Stimulated activated CD8-positive, alpha-beta memory T cell treated with anti-CD3 and anti-CD28 coated beads, Interleukin-15, amount 100 ng/mL, for 1 hour (primary cell): ENCODE measurements at regions not wholly inside any gene's neighbourhood (a gene's known extent, or its start where the extent isn't known, plus 50 kb on each side); places are given as distances from the start of the nearest gene placed in this dataset.
"Not testable (repeated sequence)": the region's sequence is repeated elsewhere in the genome, so short reads cannot be mapped to it uniquely, and the experiment has no call there.

Experiments used
- DNase-seq: peaks from one replicate; pipeline ENCODE4 v3.0.0-alpha.2; 2020; ENCODE audit warnings: low read depth

GRCh38 chr11:87767615-87768014 is 407.6 kb downstream of the RAB38 start:
- DNase-seq, result no peak

- DNase-seq, result not testable (repeated sequence)
Measured at GRCh38 chr11:87764075-87764474, 411.2 kb downstream of the RAB38 start.

- no peak for DNase-seq
Measured at GRCh38 chr11:87754685-87755084, 420.6 kb downstream of the RAB38 start.

GRCh38 chr11:87753143-87753542 is 422.1 kb downstream of the RAB38 start:
- no peak for DNase-seq

DNA sequence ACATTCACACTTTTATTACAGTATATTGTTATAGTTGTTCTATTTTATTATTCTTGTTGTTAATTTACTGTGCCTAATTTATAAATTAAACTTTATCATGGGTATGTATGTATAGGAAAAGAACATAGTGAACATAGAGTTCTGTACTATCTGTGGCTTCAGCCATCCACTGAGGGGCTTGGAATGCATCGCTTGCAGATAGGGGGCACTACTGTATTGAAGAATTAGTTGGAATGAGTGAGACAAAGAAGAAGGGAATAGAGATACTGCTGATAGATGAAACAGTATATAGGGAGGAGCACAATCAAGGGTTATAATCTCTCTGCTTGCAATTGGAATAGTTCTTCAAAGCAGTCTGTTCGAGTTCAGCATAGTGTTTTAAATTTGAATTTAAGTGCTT is 432.2 kb downstream of the RAB38 start:
- DNase-seq, result no peak

GRCh38 chr11:87740968-87741367 is 434.3 kb downstream of the RAB38 start:
- DNase-seq, result no peak

DNA sequence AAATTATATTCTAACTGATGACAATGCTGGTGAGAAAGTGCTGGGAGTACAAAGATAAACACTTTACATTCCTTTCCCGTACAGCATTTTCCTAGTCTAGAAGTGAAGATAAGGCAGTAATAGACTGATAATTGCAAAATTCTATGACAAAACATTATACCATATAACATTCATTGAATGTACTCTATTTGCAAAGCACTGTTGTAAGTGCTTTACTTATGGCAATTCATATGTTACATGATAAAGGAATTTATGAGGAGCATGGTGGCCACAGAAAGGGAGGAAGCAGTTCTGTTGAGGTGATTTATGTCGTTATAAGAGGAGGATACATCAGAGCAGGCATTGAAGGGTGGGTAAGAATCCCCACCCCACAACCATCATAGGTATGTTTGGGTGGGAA is 434.8 kb downstream of the RAB38 start:
- no peak for DNase-seq

- no peak for DNase-seq
Measured at GRCh38 chr11:87739766-87740165, 435.5 kb downstream of the RAB38 start.

DNA sequence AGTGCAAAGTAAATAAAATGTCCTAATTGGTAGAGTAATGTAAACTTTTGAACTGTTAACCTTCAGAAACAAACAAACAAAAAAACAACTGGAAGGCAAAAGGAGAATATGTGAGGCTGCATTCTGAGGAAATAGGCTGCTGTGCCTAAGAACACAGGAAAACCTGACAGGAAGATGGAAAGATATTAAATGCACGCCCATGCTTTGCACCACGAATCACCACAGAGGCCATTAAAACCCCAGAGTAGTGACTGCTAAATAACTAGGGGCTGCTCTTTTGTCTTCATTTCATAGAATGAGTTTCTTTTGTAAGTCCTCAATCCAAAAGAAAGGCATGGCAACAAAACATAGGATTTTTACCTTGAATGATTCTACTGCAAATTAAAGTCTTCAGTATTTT is 436.0 kb downstream of the RAB38 start:
- no peak for DNase-seq

- no peak for DNase-seq
Measured at GRCh38 chr11:87736928-87737327, 438.3 kb downstream of the RAB38 start.

- DNase-seq, result no peak
Measured at GRCh38 chr11:87726506-87726905, 448.7 kb downstream of the RAB38 start.

DNA sequence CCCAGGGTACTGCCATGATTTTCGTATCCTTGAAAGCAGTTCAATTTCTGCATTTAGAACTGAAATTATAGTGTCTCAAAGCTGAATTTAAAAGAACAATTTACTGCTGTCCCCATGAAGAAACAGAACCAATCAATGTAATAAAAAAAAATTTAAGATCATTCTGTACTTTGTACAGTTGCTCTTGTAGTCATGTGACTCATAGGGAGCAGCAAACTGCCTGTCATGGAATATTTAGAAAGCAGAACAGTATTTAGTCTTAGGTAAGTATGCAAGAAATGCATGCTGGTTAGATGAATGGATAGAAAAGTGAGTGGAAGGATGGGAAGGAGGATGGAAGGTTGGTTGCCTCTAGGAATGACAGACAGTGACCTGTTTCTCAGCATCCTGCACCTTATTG is 450.9 kb downstream of the RAB38 start:
- no peak for DNase-seq

- no peak for DNase-seq
Measured at GRCh38 chr11:87722756-87723565, 452.3 kb downstream of the RAB38 start.

DNA sequence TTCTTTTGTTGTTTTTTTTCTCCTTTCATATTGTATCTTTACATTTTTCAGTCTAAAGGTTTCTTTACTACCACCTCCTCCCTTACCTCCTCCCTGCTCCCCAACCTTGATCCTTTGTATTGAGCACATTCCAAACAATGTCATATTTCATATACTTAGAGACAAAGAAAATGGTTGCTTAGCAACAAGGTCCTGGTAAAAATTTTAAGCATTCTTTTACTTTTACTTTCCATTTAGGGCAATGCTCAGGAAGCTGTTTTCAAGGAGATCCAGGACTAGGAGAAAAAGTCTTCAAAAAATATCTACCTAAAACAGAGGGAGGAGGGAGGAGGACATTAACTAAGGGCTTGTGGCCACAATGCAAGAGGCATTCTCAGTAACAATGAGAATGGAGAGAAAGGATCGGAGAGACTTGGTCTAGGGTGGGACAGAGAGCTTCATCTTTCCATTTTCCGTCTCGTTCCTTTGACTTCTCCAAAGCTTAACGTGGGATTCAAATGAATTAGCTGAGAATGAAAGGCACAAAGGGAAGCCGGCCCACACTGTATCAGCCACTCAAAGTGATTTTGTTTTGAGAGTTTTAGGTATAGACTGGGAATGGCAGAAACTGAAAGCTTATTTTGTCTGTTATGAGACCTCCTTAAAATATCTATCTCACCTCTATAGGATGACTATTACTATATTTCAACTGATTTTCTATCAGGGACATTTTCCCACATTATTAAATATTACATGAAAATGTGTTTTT is 455.7 kb downstream of the RAB38 start:
- DNase-seq, result no peak

DNA sequence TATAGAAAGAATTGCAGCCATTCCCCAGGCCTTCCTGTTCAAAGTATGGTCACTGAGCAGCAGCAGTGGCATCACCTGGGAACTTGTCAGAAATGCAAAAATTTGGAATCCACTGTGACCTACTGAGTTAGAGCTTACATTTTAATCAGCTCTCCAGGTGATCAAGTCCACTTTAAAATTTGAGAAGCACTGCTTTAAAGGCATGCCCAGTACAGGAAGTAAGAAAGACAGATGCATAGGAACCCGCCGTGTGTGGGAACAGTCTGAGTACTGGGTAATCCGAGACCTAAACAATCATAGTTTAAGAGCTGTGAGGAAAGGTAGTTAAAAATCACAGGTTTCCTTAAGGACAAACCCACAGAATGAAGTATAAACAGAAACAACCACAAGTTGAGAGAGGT is 462.4 kb downstream of the RAB38 start:
- DNase-seq, result no peak

DNA sequence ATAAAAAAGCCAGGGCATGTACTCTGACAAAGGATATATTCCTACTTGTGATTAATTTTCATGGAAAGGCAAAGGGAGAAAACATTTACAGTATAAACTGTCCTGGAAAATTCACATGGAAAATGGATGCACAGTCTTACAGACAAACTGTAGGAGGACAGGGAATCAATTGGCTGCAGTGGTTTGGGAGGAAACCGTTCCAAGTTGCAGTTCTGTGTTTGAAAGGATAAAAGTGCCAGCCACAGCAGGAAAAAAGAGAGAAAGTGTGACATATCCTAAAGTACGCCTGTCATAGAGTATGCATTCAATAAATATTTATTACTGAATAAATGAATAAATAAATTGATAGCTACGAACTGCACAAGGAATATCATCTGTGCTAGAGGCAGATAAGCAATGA is 462.9 kb downstream of the RAB38 start:
- no peak for DNase-seq

DNA sequence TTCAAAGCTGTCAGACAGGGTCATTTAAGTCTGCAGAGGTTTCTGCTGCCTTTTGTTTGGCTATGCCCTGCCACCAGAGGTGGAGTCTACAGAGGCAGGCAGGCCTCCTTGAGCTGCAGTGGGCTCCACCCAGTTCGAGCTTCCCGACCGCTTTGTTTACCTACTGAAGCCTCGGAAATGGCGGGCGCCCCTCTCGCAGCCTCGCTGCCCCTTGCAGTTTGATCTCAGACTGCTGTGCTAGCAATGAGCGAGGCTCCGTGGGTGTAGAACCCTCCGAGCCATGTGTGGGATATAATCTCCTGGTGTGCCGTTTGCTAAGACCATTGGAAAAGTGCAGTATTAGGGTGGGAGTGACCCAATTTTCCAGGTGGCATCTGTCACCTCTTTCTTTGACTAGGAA is 471.7 kb downstream of the RAB38 start:
- not testable (repeated sequence) for DNase-seq

DNA sequence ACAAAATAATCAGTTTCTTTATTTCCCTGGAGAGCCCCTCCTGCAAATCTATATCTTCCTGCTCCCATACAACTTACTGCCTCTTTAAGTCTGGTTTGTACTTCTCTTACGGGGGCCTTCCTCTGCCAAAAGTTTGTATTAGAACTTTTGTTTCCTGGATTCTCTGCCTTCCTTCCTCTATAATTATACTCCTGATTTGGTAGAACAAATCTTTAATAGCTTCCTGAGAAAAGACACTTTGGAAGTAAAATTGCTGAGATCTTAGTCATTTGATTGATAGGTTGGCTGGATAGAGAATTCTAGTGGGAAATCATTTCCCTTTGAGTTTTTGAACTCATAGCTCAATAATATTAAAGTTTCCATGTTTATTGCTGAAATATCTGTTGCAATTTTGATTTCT is 499.2 kb downstream of the RAB38 start:
- DNase-seq, result no peak

DNA sequence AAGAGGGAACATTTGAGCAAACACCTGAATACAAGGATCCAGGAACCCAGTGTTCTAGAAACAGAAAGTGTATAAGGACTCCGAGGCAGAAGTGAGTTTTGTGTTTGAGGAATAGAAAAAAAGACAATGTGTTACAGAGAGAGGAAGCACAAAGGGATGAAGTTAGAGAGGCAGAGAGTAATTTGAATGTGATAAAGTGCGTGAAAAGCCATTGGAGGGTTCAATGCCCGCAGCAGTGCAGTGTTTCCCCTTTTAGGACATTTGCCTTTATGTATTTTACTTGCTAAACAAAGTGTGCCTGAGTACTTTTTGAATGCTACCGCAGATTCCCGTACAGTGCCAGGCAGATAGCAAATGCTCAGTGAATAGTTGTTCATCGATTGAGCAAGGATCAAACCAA is 508.5 kb downstream of the RAB38 start:
- DNase-seq, result no peak

- DNase-seq, result no peak
Measured at GRCh38 chr11:87662287-87662686, 513.0 kb downstream of the RAB38 start.

- DNase-seq, result no peak
Measured at GRCh38 chr11:87660926-87661660, 514.1 kb downstream of the RAB38 start.

- no peak for DNase-seq
Measured at GRCh38 chr11:87659807-87660206, 515.4 kb downstream of the RAB38 start.

GRCh38 chr11:87645626-87646025 is 529.6 kb downstream of the RAB38 start:
- DNase-seq, result no peak
